ENCODE measurements at regions not wholly inside any gene's neighbourhood (a gene's known extent, or its start where the extent isn't known, plus 50 kb on each side); places are given as distances from the start of the nearest gene placed in this dataset.

GRCh38 chr15:96092186-96092585 lies 238.3 kb upstream of the NR2F2 start:
- no peak for DNase-seq

GRCh38 chr15:96093063-96093462 lies 237.4 kb upstream of the NR2F2 start:
- no peak for DNase-seq

GRCh38 chr15:96097661-96098060 lies 232.8 kb upstream of the NR2F2 start:
- no peak for DNase-seq

GRCh38 chr15:96102631-96103030 lies 227.9 kb upstream of the NR2F2 start:
- DNase-seq, result no peak

GRCh38 chr15:96106181-96106580 lies 224.3 kb upstream of the NR2F2 start:
- no peak for DNase-seq

GRCh38 chr15:96106628-96107027 lies 223.9 kb upstream of the NR2F2 start:
- no peak for DNase-seq

- DNase-seq, result no peak
Measured at GRCh38 chr15:96107916-96108315, 222.6 kb upstream of the NR2F2 start.

DNA sequence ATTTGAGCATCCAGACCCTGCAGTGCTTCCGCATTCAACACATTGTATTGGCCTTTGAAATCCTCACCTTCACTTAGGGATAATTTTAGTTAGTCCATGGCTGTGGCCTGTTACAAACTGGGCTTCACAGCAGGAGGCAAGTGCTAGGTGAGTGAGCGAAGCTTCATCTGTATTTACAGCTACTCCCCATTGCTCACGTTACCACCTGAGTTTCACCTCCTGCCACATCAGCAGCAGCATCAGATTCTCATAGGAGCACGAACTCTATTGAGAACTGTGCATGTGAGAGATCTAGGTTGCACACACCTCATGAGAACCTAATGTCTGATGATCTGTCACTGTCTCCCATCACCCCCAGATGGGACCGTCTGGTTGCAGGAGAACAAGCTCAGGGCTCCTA lies 222.1 kb upstream of the NR2F2 start:
- DNase-seq, result no peak

DNA sequence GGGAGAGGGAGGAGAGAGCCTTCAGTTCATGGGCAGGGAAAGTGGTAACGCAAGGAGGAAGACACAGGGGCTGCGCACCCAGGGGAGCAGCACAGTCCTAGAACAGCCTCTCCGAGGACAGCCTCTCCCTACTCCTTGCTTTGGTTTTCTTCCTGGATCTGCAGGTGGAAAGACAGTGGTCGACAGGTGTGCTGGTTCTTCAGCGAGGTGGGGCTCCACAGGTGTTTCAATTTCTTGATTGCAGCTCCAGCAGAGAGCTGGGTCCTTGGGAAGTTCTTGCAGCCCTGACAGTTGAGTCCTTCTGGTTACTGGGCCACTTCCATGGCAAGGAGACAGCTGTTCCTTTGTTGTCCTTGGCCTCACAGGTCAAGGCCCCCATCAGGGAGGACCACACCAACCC lies 220.7 kb upstream of the NR2F2 start:
- DNase-seq, result no peak

DNA sequence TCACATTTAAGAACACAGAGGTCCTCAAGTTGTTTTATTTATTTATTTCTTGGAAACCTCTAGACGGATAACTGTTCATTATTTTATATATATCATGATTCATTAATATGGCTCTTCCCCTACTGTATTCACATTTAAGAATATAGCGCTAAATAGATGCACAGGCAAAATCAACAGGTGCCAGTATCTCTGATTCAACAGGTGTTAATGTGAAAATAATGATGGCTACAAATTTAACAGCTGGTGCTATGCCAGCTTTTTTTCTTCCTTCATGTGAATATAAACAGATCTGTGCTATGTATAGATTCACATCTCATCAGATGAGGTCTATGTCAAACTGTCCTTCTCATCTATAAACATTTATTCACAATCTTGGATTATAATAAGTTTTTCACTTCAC lies 218.5 kb upstream of the NR2F2 start:
- DNase-seq, result no peak

- no peak for DNase-seq
Measured at GRCh38 chr15:96115642-96116041, 214.9 kb upstream of the NR2F2 start.

DNA sequence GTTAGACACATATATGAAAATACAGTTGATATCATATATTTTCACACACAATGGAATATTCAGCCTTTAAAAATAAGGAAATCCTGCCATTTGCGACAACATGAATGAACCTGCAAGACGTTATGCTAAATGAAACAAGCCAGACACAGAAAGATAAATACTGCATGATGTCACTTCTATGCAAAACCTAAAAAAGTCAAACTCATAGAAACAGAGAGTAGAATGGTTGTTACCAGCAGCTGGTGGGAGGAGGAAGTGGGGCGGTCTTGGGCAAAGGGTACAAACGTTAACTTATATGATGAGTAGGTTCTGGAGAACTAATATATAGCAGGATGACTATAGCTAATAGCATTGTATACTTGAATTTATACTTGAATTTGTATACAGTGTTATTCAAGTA lies 213.2 kb upstream of the NR2F2 start:
- DNase-seq, result no peak

DNA sequence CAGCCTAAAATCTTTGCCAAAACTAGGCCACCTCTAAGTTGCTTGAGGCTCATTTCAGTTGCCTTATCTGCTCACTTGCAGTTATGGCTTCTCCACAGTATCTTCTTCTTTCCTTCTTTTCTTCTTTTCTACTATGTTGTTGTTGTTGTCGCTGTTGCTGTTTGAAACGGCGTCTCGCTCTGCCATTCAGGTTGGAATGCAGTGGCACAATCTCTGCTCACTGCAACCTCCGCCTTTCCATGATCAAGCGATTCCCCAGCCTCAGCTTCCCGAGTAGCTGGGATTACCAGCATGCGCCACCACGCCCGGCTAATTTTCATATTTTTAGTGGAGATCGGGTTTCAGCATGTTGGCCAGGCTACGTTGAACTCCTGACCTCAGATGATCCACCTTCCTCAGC lies 210.8 kb upstream of the NR2F2 start:
- no peak for DNase-seq

GRCh38 chr15:96121086-96121920 lies 209.2 kb upstream of the NR2F2 start:
- DNase-seq, result no peak

DNA sequence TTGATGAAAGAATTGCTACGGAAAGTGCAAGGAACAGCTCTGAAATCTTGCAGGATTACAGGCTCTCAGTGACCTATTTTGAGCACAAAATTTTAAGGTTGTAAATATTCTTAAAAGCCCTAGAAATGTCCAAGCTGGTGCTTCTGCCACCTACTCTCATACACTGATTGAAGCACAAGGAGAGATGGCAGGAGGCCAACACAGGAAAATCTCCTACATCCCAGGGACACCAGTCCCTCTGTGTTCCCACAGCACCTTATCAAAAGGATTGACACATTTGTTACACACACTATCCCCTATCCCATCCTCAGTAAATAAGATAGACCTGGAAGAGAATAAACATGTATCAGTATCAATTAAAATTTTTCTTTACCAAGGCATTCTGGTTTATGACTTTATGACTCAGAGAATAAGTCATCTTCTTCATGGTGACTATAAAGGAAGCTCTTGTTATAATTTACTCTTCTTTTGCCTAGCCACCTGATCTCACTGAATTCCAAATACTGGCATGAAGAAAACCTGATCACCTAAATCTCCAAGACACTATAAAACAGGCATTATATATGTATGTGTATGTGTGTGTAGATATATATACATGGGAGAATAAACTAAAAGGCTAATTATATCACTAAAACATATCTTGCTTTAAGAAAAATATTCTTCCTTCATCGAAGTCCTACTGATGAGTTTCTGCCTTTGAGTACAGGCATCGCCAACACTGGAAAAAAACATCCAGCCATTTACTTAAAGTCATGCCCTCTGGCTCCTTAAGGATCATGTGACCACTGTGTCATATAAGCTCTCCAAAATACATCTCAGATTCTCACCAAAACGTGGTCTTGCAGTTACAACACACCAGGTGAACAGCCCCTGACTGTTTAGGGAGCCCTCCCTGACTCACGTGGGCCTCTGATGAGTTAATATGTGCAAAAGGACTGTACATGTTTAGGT lies 208.1 kb upstream of the NR2F2 start:
- DNase-seq, result no peak

GRCh38 chr15:96123028-96123400 lies 207.5 kb upstream of the NR2F2 start:
- no peak for DNase-seq

DNA sequence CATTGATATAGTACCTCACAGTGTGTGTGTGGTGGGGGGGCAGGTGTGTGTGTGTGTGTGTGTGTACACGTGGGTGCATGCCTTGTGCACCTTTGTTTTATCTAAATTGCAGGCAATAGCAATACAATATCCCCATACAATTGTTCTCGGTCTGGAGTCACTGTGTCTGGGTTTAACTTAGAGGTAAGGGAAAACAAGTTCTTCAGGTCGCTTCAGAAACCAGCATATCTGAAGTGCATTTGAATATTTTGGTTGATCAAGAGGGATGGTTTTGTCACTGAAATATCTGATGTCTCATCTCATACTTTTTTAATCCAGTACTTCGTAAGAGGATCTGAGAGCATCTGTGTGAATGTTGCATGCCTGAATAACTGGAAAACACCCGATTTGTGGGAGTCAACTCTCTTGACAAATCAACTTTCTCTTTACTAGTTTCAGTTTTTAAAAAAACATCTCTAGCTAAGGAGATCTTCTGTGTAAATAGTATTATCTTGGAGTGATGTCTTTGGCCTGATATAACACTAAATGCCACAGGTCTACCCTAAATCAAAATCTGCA lies 206.8 kb upstream of the NR2F2 start:
- DNase-seq, result no peak

DNA sequence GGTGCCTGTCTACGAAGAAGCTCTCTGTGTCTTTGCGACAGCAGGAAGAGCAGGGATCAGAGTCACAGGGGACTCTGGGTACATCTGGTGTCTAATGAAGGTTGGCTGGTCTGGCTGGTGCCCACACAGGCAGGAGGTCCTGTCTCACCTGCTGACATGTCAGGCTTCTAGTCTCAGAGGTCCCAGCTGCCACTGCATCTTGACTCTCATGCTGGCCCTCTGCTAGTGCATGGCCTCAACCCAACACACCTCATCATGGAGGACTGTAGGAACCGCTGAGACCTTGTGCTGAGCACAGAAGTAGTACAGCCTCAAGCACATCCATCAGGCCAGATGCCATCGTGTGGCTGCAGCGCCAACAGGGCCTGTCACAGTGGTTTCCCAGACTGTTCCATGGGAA lies 206.1 kb upstream of the NR2F2 start:
- DNase-seq, result no peak

GRCh38 chr15:96125721-96126415 lies 204.6 kb upstream of the NR2F2 start:
- no peak for DNase-seq

- DNase-seq, result no peak
Measured at GRCh38 chr15:96126859-96127258, 203.6 kb upstream of the NR2F2 start.

- no peak for DNase-seq
Measured at GRCh38 chr15:96130734-96131133, 199.8 kb upstream of the NR2F2 start.

- DNase-seq, result no peak
Measured at GRCh38 chr15:96132126-96132525, 198.4 kb upstream of the NR2F2 start.
